ENCODE measurements at regions not wholly inside any gene's neighbourhood (a gene's known extent, or its start where the extent isn't known, plus 50 kb on each side); places are given as distances from the start of the nearest gene placed in this dataset.

GRCh38 chr10:120345186-120345585 lies 111.8 kb upstream of the PLPP4 start:
- H4K5ac ChIP-seq (ENCODE audit: insufficient read length, low read depth, low read length) = no peak overlapping the region
- no peak overlapping the region for H4K8ac ChIP-seq (replicated peaks; ENCODE audit: insufficient read length, low read depth, low read length)
- no peak overlapping the region for H3K27ac ChIP-seq (ENCODE audit: insufficient read length, low read depth, low read length)
- H3K4me1 Mint-ChIP-seq = peaks cover 16 to 20% of the 10 kb centered on the region in 2 experiments
- H3K27me3 ChIP-seq (ENCODE audit: insufficient read depth, low read length) = no peaks in the 10 kb centered on the region
- H2BK120ac ChIP-seq (ENCODE audit: low read depth, low read length, poor library complexity, severe bottlenecking) = no peak overlapping the region
- no peaks in the 10 kb centered on the region for H3K27me3 Mint-ChIP-seq (ENCODE audit: low read depth)
- no peak overlapping the region for H2BK12ac ChIP-seq (ENCODE audit: insufficient read length, low read depth, low read length)
- DNase-seq = no peak
- H3K27ac Mint-ChIP-seq = no peak overlapping the region
- no peak overlapping the region for H2BK5ac ChIP-seq (ENCODE audit: insufficient read length, low read length)
- no peak overlapping the region for H2BK20ac ChIP-seq (ENCODE audit: low read depth, low read length, poor library complexity, severe bottlenecking)
- no peak overlapping the region for H2AFZ ChIP-seq (ENCODE audit: low read length)
- H3K36me3 Mint-ChIP-seq (ENCODE audit: insufficient read depth in 1 of 3, low read depth in 3 of 3) = no peaks in the 10 kb centered on the region
- H3K18ac ChIP-seq (ENCODE audit: insufficient read length, low read depth, low read length) = no peak overlapping the region
- H4K91ac ChIP-seq (ENCODE audit: insufficient read length, low read depth, low read length) = no peak overlapping the region
- peaks cover 4% of the 10 kb centered on the region; the same call in 1 of the 2 replicates for H3K4me1 ChIP-seq (ENCODE audit: insufficient read depth, low read length)
- H3K4me3 Mint-ChIP-seq = no peak overlapping the region
- no peak overlapping the region for H3K9ac ChIP-seq (ENCODE audit: extremely low read depth, insufficient read length, low read length)
- H3K23me2 ChIP-seq (ENCODE audit: insufficient read length, low read depth, low read length, poor library complexity, severe bottlenecking) = no peaks in the 10 kb centered on the region
- H3K4me2 ChIP-seq (ENCODE audit: insufficient read depth, insufficient read length, low read length) = no peak overlapping the region
- no peak overlapping the region for H3T11ph ChIP-seq (ENCODE audit: low read length)
- H3K79me1 ChIP-seq (ENCODE audit: insufficient read depth, low read depth, low read length, poor library complexity, severe bottlenecking) = no peaks in the 10 kb centered on the region
- no peaks in the 10 kb centered on the region for H3K9me3 ChIP-seq (ENCODE audit: control insufficient read depth, low read depth, low read length)
- no peak for TF ChIP-seq CTCF (conservative IDR thresholded peaks at IDR 0.05)
- H3K14ac ChIP-seq (ENCODE audit: insufficient read depth, low read length) = no peak overlapping the region
- no peak overlapping the region for H2AK5ac ChIP-seq (ENCODE audit: insufficient read length, low read length)
- H2BK15ac ChIP-seq (ENCODE audit: low read depth, low read length) = no peak overlapping the region
- H3K23ac ChIP-seq (ENCODE audit: insufficient read length, low read depth, low read length) = no peak overlapping the region
- no CpG with 5 or more reads among the region's 2 CpGs for WGBS (ENCODE audit: extremely low coverage, insufficient read length, low lambda C conversion rate)
- H3K56ac ChIP-seq (ENCODE audit: insufficient read length, low read depth, low read length) = no peak overlapping the region
- no peak overlapping the region for H3K4ac ChIP-seq (ENCODE audit: low read depth, low read length)
- H4K20me1 ChIP-seq (ENCODE audit: control insufficient read depth, insufficient read depth, insufficient read length) = no peaks in the 10 kb centered on the region
- H3K79me2 ChIP-seq (ENCODE audit: insufficient read depth, low read length) = no peaks in the 10 kb centered on the region
- H3K9me3 Mint-ChIP-seq = no peaks in the 10 kb centered on the region

Data from H9 (cell line).